ENCODE measurements at regions not wholly inside any gene's neighbourhood (a gene's known extent, or its start where the extent isn't known, plus 50 kb on each side); places are given as distances from the start of the nearest gene placed in this dataset.

- TF ChIP-seq POLR2AphosphoS5 (IDR thresholded peaks at IDR 0.05; ENCODE audit: low read depth, low read length) (no peak), THAP8 (CRISPR knock-in tag; IDR thresholded peaks at IDR 0.05; ENCODE audit: borderline replicate concordance) (no peak), CTCF (CRISPR knock-in tag; IDR thresholded peaks at IDR 0.05) (no peak), DDIT3 (CRISPR knock-in tag; IDR thresholded peaks at IDR 0.05) (no peak)
These were observed 268.6 kb upstream of the CLINT1 start for GRCh38 chr5:158127536-158127935.
